Type B pancreatic cell (in vitro differentiated cells): ENCODE measurements at regions not wholly inside any gene's neighbourhood (a gene's known extent, or its start where the extent isn't known, plus 50 kb on each side); places are given as distances from the start of the nearest gene placed in this dataset.

Experiments
- DNase-seq: peaks from one replicate; pipeline ENCODE4 v3.0.0; 2021; ENCODE audit warnings: mixed read lengths; ENCODE audit not compliant: unreplicated experiment; ENCODE audit errors: extremely low spot score
- H3K27ac Mint-ChIP-seq: 2 replicates; pipeline ENCODE4 v1.8.0; 2021; ENCODE audit warnings: mild to moderate bottlenecking, mixed read lengths
- H3K27me3 Mint-ChIP-seq: 2 replicates; pipeline ENCODE4 v1.8.0; 2021; ENCODE audit warnings: mixed read lengths
- H3K36me3 Mint-ChIP-seq: 2 replicates; pipeline ENCODE4 v1.8.0; 2021; ENCODE audit warnings: mixed read lengths
- H3K4me1 Mint-ChIP-seq: one replicate; pipeline ENCODE4 v1.8.0; 2021; ENCODE audit warnings: mixed read lengths; ENCODE audit not compliant: unreplicated experiment
- H3K4me3 Mint-ChIP-seq: 2 replicates; pipeline ENCODE4 v1.8.0; 2021; ENCODE audit warnings: mild to moderate bottlenecking, mixed read lengths
- H3K9me3 Mint-ChIP-seq: 2 replicates; pipeline ENCODE4 v1.8.0; 2021; ENCODE audit warnings: mixed read lengths
- CTCF ChIP-seq: fragments of 200-600 bp; sonication (generic); conservative IDR thresholded peaks from 2 replicates; pipeline ENCODE4 v1.5.0; 2021; ENCODE audit warnings: antibody characterized with exemption, mild to moderate bottlenecking

- Mint-ChIP-seq H3K9me3 (no peaks in the 10 kb centered on the region), H3K27me3 (no peaks in the 10 kb centered on the region), H3K27ac (no peak overlapping the region), H3K4me3 (no peak overlapping the region), H3K36me3 (no peaks in the 10 kb centered on the region), H3K4me1 (no peaks in the 10 kb centered on the region)
- no peak for TF ChIP-seq CTCF
- DNase-seq, result no peak
Observed at GRCh38 chr3:88434001-88434400, 284.2 kb downstream of the C3orf38 start.

GRCh38 chr3:88440701-88441100, 290.9 kb downstream of the C3orf38 start:
- no peak for TF ChIP-seq CTCF
- no peaks in the 10 kb centered on the region for H3K4me1 Mint-ChIP-seq
- no peak for DNase-seq
- H3K27ac Mint-ChIP-seq, result no peak overlapping the region
- H3K9me3 Mint-ChIP-seq, result no peaks in the 10 kb centered on the region
- H3K27me3 Mint-ChIP-seq, result no peaks in the 10 kb centered on the region
- no peaks in the 10 kb centered on the region for H3K36me3 Mint-ChIP-seq
- no peak overlapping the region for H3K4me3 Mint-ChIP-seq

- no peak overlapping the region for H3K4me3 Mint-ChIP-seq
- H3K27ac Mint-ChIP-seq, result no peak overlapping the region
- no peaks in the 10 kb centered on the region for H3K4me1 Mint-ChIP-seq
- DNase-seq, result no peak
- no peaks in the 10 kb centered on the region for H3K36me3 Mint-ChIP-seq
- TF ChIP-seq CTCF, result no peak
- no peaks in the 10 kb centered on the region for H3K27me3 Mint-ChIP-seq
- H3K9me3 Mint-ChIP-seq, result no peaks in the 10 kb centered on the region
Observed at GRCh38 chr3:88443066-88443465, 293.3 kb downstream of the C3orf38 start.

- Mint-ChIP-seq H3K27me3 (no peaks in the 10 kb centered on the region), H3K4me1 (no peaks in the 10 kb centered on the region), H3K4me3 (no peak overlapping the region), H3K9me3 (no peaks in the 10 kb centered on the region), H3K27ac (no peak overlapping the region), H3K36me3 (no peaks in the 10 kb centered on the region)
- DNase-seq, result no peak
- no peak for TF ChIP-seq CTCF
Observed at GRCh38 chr3:88444251-88444650, 294.5 kb downstream of the C3orf38 start.

- Mint-ChIP-seq H3K27ac (no peak overlapping the region), H3K4me1 (no peaks in the 10 kb centered on the region), H3K36me3 (no peaks in the 10 kb centered on the region), H3K27me3 (no peaks in the 10 kb centered on the region), H3K4me3 (no peak overlapping the region), H3K9me3 (no peaks in the 10 kb centered on the region)
- DNase-seq, result no peak
- TF ChIP-seq CTCF, result no peak
Observed at GRCh38 chr3:88452228-88452627, 302.5 kb downstream of the C3orf38 start.

- no peaks in the 10 kb centered on the region for H3K36me3 Mint-ChIP-seq
- H3K4me3 Mint-ChIP-seq, result no peak overlapping the region
- H3K27ac Mint-ChIP-seq, result no peak overlapping the region
- H3K27me3 Mint-ChIP-seq, result no peaks in the 10 kb centered on the region
- no peaks in the 10 kb centered on the region for H3K9me3 Mint-ChIP-seq
- no peaks in the 10 kb centered on the region for H3K4me1 Mint-ChIP-seq
- no peak for TF ChIP-seq CTCF
- no peak for DNase-seq
Observed at GRCh38 chr3:88460369-88460768, 310.6 kb downstream of the C3orf38 start.
